SK-MEL-5 (cell line): ENCODE measurements at regions not wholly inside any gene's neighbourhood (a gene's known extent, or its start where the extent isn't known, plus 50 kb on each side); places are given as distances from the start of the nearest gene placed in this dataset.
"Not testable (repeated sequence)": the region's sequence is repeated elsewhere in the genome, so short reads cannot be mapped to it uniquely, and the experiment has no call there.

Experiments
- DNase-seq: peaks from one replicate; pipeline ENCODE4 v3.0.0-alpha.2; 2016; ENCODE audit warnings: low read depth, low spot score
- in situ Hi-C: cut with HindIII; loops from 2 replicates; pipeline ENCODE4 v1.10.0; 2016; ENCODE audit warnings: low sequenced_read_pairs, high pct_unique_total_duplicates, low pct_unique_long_range_greater_than_20kb

GRCh38 chr7:126202177-126202576, 1050.6 kb downstream of the GRM8 start:
- in situ Hi-C loops, result no loop called here
- no peak for DNase-seq

- no peak for DNase-seq
- in situ Hi-C loops, result no loop called here
Measured at GRCh38 chr7:126185959-126186580, 1066.7 kb downstream of the GRM8 start.

- DNase-seq, result no peak
- in situ Hi-C loops, result no loop called here
Measured at GRCh38 chr7:126179916-126180315, 1072.8 kb downstream of the GRM8 start.

GRCh38 chr7:126178865-126179264, 1073.9 kb downstream of the GRM8 start:
- DNase-seq, result no peak
- in situ Hi-C loops, result no loop called here

GRCh38 chr7:126177782-126178181, 1075.0 kb downstream of the GRM8 start:
- DNase-seq, result no peak
- in situ Hi-C loops, result no loop called here

GRCh38 chr7:126166645-126167044, 1086.1 kb downstream of the GRM8 start:
- in situ Hi-C loops, result no loop called here
- no peak for DNase-seq

GRCh38 chr7:126163647-126164046, 1089.1 kb downstream of the GRM8 start:
- DNase-seq, result no peak
- in situ Hi-C loops, result no loop called here

- in situ Hi-C loops, result no loop called here
- DNase-seq, result no peak
Measured at GRCh38 chr7:126157391-126157790, 1095.3 kb downstream of the GRM8 start.

GRCh38 chr7:126150278-126150958, 1102.3 kb downstream of the GRM8 start:
- no peak for DNase-seq
- in situ Hi-C loops, result no loop called here

- in situ Hi-C loops, result no loop called here
- no peak for DNase-seq
Measured at GRCh38 chr7:126140858-126141466, 1111.8 kb downstream of the GRM8 start.

GRCh38 chr7:126119981-126120380, 1132.8 kb downstream of the GRM8 start:
- in situ Hi-C loops, result no loop called here
- DNase-seq, result no peak

- in situ Hi-C loops, result no loop called here
- no peak for DNase-seq
Measured at GRCh38 chr7:126103582-126103981, 1149.2 kb downstream of the GRM8 start.

GRCh38 chr7:126083014-126083413, 1153.4 kb upstream of the POT1 start:
- no peak for DNase-seq

GRCh38 chr7:126079581-126079980, 1150.0 kb upstream of the POT1 start:
- no peak for DNase-seq
- in situ Hi-C loops, result no loop called here

More at GRCh38 chr7:126083014-126083413, 1153.4 kb upstream of the POT1 start:
- in situ Hi-C loops, result no loop called here

GRCh38 chr7:126079151-126079550, 1149.5 kb upstream of the POT1 start:
- no peak for DNase-seq
- in situ Hi-C loops, result no loop called here

- DNase-seq, result no peak
- in situ Hi-C loops, result no loop called here
Measured at GRCh38 chr7:126065766-126066165, 1136.1 kb upstream of the POT1 start.

GRCh38 chr7:126057979-126058378, 1128.4 kb upstream of the POT1 start:
- DNase-seq, result no peak
- in situ Hi-C loops, result no loop called here

- in situ Hi-C loops, result not testable (repeated sequence)
Measured at GRCh38 chr7:126056613-126057012, 1127.0 kb upstream of the POT1 start.

GRCh38 chr7:126052229-126052628, 1122.6 kb upstream of the POT1 start:
- in situ Hi-C loops, result no loop called here

More at GRCh38 chr7:126056613-126057012, 1127.0 kb upstream of the POT1 start:
- DNase-seq, result not testable (repeated sequence)

More at GRCh38 chr7:126052229-126052628, 1122.6 kb upstream of the POT1 start:
- no peak for DNase-seq
